Esophagus squamous epithelium (tissue), 4 donors: ENCODE measurements at regions not wholly inside any gene's neighbourhood (a gene's known extent, or its start where the extent isn't known, plus 50 kb on each side); places are given as distances from the start of the nearest gene placed in this dataset.

Source experiments
- POLR2A ChIP-seq, 4 donors: fragments of 450-650 bp; IDR thresholded peaks; one replicate each; pipeline ENCODE4 v1.6.1; 2017; ENCODE audit warnings: antibody characterized with exemption in 4 of 4, mild to moderate bottlenecking in 4 of 4, moderate library complexity in 3 of 4
- TF ChIP-seq, protein P1 (sequence below), 6 experiments: fragments of 450-650 bp in 4 of 6; fragments of 200-600 bp in 2 of 6; sonication (generic) in 2 of 6; IDR thresholded peaks; one replicate each; pipeline ENCODE4 v1.5.1; 2016 to 2019; ENCODE audit warnings: antibody characterized with exemption in 6 of 6, mild to moderate bottlenecking in 4 of 6, moderate library complexity in 4 of 6

DNA sequence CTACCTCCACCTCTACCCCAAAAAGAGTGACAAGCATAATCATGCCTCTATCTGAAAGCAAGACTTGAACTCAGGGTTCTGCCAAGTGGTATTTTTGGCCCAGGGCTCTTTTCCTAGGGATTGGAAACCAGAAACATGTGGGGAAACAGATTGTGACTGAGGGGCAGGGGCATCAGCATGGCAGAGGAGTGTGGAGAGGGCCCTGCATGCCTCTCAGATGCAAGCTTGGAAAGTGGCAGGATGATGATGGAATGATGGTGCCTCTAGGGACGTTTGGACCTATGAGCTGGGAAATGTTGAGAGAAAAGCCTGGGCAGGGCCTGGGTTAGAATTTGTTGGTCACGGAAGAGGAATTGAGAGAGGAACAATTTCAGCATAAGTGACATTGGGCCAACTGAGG, 78.4 kb upstream of the LEP start:
- TF ChIP-seq, protein P1, sequence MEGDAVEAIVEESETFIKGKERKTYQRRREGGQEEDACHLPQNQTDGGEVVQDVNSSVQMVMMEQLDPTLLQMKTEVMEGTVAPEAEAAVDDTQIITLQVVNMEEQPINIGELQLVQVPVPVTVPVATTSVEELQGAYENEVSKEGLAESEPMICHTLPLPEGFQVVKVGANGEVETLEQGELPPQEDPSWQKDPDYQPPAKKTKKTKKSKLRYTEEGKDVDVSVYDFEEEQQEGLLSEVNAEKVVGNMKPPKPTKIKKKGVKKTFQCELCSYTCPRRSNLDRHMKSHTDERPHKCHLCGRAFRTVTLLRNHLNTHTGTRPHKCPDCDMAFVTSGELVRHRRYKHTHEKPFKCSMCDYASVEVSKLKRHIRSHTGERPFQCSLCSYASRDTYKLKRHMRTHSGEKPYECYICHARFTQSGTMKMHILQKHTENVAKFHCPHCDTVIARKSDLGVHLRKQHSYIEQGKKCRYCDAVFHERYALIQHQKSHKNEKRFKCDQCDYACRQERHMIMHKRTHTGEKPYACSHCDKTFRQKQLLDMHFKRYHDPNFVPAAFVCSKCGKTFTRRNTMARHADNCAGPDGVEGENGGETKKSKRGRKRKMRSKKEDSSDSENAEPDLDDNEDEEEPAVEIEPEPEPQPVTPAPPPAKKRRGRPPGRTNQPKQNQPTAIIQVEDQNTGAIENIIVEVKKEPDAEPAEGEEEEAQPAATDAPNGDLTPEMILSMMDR (IDR thresholded peaks at IDR 0.05): no peak
- TF ChIP-seq POLR2A (IDR thresholded peaks at IDR 0.05): no peak
